SK-N-SH (cell line): ENCODE measurements at regions not wholly inside any gene's neighbourhood (a gene's known extent, or its start where the extent isn't known, plus 50 kb on each side); places are given as distances from the start of the nearest gene placed in this dataset.

Experiments used
- CTCF ChIA-PET: fragments of 300-600, 350-600 bp; formaldehyde crosslinking; extraction: SDS; loops from one replicate; lab custom pipeline; 2021; lab: Yijun Ruan, JAX
- POLR2A ChIA-PET: fragments of 350-600 bp; sonication (Branson Sonifier 250); formaldehyde crosslinking; extraction: SDS; loops from one replicate; lab custom pipeline; 2020; ENCODE audit warnings: antibody characterized with exemption, inconsistent platforms; lab: Yijun Ruan, JAX
- DNase-seq: peaks from one replicate; pipeline ENCODE4 v3.0.0; 2012
- H2AFZ ChIP-seq: fragments of 200-600 bp; sonication (generic); 2 replicates; pipeline ENCODE4 v1.8.1; 2016; ENCODE audit warnings: antibody characterized with exemption, mild to moderate bottlenecking, low read depth
- H3F3A ChIP-seq: fragments of 200-600 bp; sonication (generic); replicated peaks from 2 replicates; pipeline ENCODE3; 2016; ENCODE audit warnings: antibody characterized with exemption, mild to moderate bottlenecking; ENCODE audit not compliant: insufficient read depth
- H3K27ac ChIP-seq, 2 experiments: fragments of 200-500 bp in 1 of 2; fragments of 200-600 bp in 1 of 2; sonication (Bioruptor generic) in 1 of 2; sonication (generic), shearing (Covaris generic) in 1 of 2; 2 replicates each; pipeline versions ENCODE4 v1.5.1 to v1.6.1; 2014 to 2016; ENCODE audit warnings: low read depth in 2 of 2, inconsistent platforms in 1 of 2, low read length in 1 of 2, mild to moderate bottlenecking in 1 of 2, mixed read lengths in 1 of 2
- H3K27me3 ChIP-seq: fragments of 200-600 bp; sonication (generic), shearing (Covaris generic); 2 replicates; pipeline ENCODE4 v1.6.1; 2016; ENCODE audit warnings: mixed run types; ENCODE audit not compliant: insufficient read depth
- H3K36me3 ChIP-seq, 2 experiments: fragments of 200-500 bp in 1 of 2; fragments of 200-600 bp in 1 of 2; sonication (Bioruptor generic) in 1 of 2; sonication (generic) in 1 of 2; replicated peaks in 1 of 2; 2 replicates each; pipeline versions ENCODE3 to v1.5.1; 2014 to 2016; ENCODE audit warnings: low read length in 1 of 2, mild to moderate bottlenecking in 1 of 2; ENCODE audit not compliant: insufficient read depth in 2 of 2, control insufficient read depth in 1 of 2
- H3K4me1 ChIP-seq, 2 experiments: fragments of 200-500 bp in 1 of 2; fragments of 200-600 bp in 1 of 2; sonication (Bioruptor generic) in 1 of 2; sonication (generic), shearing (Covaris generic) in 1 of 2; 2 replicates each; pipeline versions ENCODE4 v1.5.1 to v1.6.1; 2014 to 2016; ENCODE audit warnings: low read depth in 1 of 2, low read length in 1 of 2, mixed run types in 1 of 2; ENCODE audit not compliant: insufficient read depth in 2 of 2, control insufficient read depth in 1 of 2
- H3K4me2 ChIP-seq: fragments of 200-600 bp; sonication (generic), shearing (Covaris generic); 2 replicates; pipeline ENCODE4 v1.6.1; 2017; ENCODE audit warnings: mixed run types
- H3K4me3 ChIP-seq, 2 experiments: fragments of 200-500 bp in 1 of 2; fragments of 200-600 bp in 1 of 2; sonication (Bioruptor generic) in 1 of 2; sonication (generic), shearing (Covaris generic) in 1 of 2; 2 replicates each; pipeline versions ENCODE4 v1.5.1 to v1.8.1; 2014 to 2016; ENCODE audit warnings: low read depth in 2 of 2, inconsistent platforms in 1 of 2, low read length in 1 of 2, mild to moderate bottlenecking in 1 of 2, mixed read lengths in 1 of 2, moderate library complexity in 1 of 2
- H3K79me2 ChIP-seq: fragments of 200-600 bp; sonication (generic); 2 replicates; pipeline ENCODE4 v1.8.1; 2017; ENCODE audit warnings: mild to moderate bottlenecking; ENCODE audit not compliant: insufficient read depth
- H3K9ac ChIP-seq: fragments of 200-600 bp; sonication (generic); 2 replicates; pipeline ENCODE4 v1.6.1; 2017; ENCODE audit warnings: mixed run types
- H3K9me2 ChIP-seq: fragments of 200-600 bp; sonication (generic); 2 replicates; pipeline ENCODE4 v1.6.1; 2017; ENCODE audit warnings: mixed run types
- H3K9me3 ChIP-seq: fragments of 200-600 bp; sonication (generic); 2 replicates; pipeline ENCODE4 v1.6.1; 2017; ENCODE audit warnings: mixed run types, mild to moderate bottlenecking, moderate library complexity
- H4K20me1 ChIP-seq: fragments of 200-600 bp; sonication (generic); 2 replicates; pipeline ENCODE4 v1.6.1; 2017; ENCODE audit warnings: mild to moderate bottlenecking, mixed run types; ENCODE audit not compliant: insufficient read depth
- CHD2 ChIP-seq: fragments of 150-350 bp; IDR thresholded peaks from 2 replicates; pipeline ENCODE4 v1.6.1; 2018; ENCODE audit warnings: low read length; ENCODE audit not compliant: partially characterized antibody
- CTCF ChIP-seq: fragments of 200-600 bp; sonication (generic); IDR thresholded peaks from 2 replicates; pipeline ENCODE4 v1.6.1; 2017; ENCODE audit warnings: antibody characterized with exemption, mild to moderate bottlenecking, moderate library complexity
- ELF1 ChIP-seq: IDR thresholded peaks from 2 replicates; pipeline ENCODE4 v1.4.0; 2012
- EP300 ChIP-seq, 2 experiments: IDR thresholded peaks; 2 replicates each; pipeline versions ENCODE4 v1.4.0 to v1.6.1; 2012; ENCODE audit warnings: borderline replicate concordance in 1 of 2, low read depth in 1 of 2, low read length in 1 of 2
- FOSL2 ChIP-seq: IDR thresholded peaks from 2 replicates; pipeline ENCODE4 v1.4.0; 2012; ENCODE audit warnings: low read depth, mild to moderate bottlenecking, moderate library complexity, borderline replicate concordance
- FOXM1 ChIP-seq: IDR thresholded peaks from 2 replicates; pipeline ENCODE4 v1.4.0; 2012; ENCODE audit warnings: low read depth, mild to moderate bottlenecking
- GATA2 ChIP-seq: sonication (generic); formaldehyde crosslinking; IDR thresholded peaks from 2 replicates; pipeline ENCODE4 v1.5.0; 2020; ENCODE audit warnings: mild to moderate bottlenecking, missing genetic modification reagents
- JUND ChIP-seq: IDR thresholded peaks from 2 replicates; pipeline ENCODE4 v1.4.0; 2012
- MXI1 ChIP-seq: IDR thresholded peaks from 2 replicates; pipeline ENCODE4 v1.6.1; 2012; ENCODE audit warnings: mild to moderate bottlenecking, low read depth, low read length, improper control_type of control experiment
- NFIC ChIP-seq: IDR thresholded peaks from 2 replicates; pipeline ENCODE4 v1.4.0; 2012; ENCODE audit warnings: borderline replicate concordance
- NRF1 ChIP-seq: IDR thresholded peaks from 2 replicates; pipeline ENCODE4 v1.6.1; 2012; ENCODE audit warnings: low read depth, mild to moderate bottlenecking, low read length
- PBX3 ChIP-seq: IDR thresholded peaks from 2 replicates; pipeline ENCODE4; 2012
- POLR2AphosphoS5 ChIP-seq: IDR thresholded peaks from 2 replicates; pipeline ENCODE4 v1.6.1; 2012; ENCODE audit warnings: low read depth, low read length
- RAD21 ChIP-seq: IDR thresholded peaks from 2 replicates; pipeline ENCODE4 v1.6.1; 2012; ENCODE audit warnings: mild to moderate bottlenecking, low read length
- RCOR1 ChIP-seq: fragments of 150-350 bp; IDR thresholded peaks from 2 replicates; pipeline ENCODE4 v1.6.1; 2017; ENCODE audit warnings: antibody characterized with exemption, low read length
- SIN3A ChIP-seq: IDR thresholded peaks from 2 replicates; pipeline ENCODE4 v1.6.1; 2012; ENCODE audit warnings: low read depth, mild to moderate bottlenecking, low read length, moderate library complexity, borderline replicate concordance
- TCF12 ChIP-seq: IDR thresholded peaks from 2 replicates; pipeline ENCODE4 v1.4.0; 2012
- USF2 ChIP-seq: fragments of 150-350 bp; IDR thresholded peaks from 2 replicates; pipeline ENCODE4 v1.6.1; 2017; ENCODE audit warnings: antibody characterized with exemption, low read length, low read depth, borderline replicate concordance
- YY1 ChIP-seq: IDR thresholded peaks from 2 replicates; pipeline ENCODE4 v1.4.0; 2012; ENCODE audit warnings: low read depth, mild to moderate bottlenecking
- WGBS: methylation state at CpG from one replicate; pipeline ENCODE4 v1.1.6; 2017; ENCODE audit warnings: low lambda C conversion rate; 5-methylcytosine and 5-hydroxymethylcytosine counted together

- POLR2A ChIA-PET: no interaction called here
- no peaks in the 10 kb centered on the region for H3K79me2 ChIP-seq
- H2AFZ ChIP-seq: no peak overlapping the region
- no peaks in the 10 kb centered on the region for H3F3A ChIP-seq
- H3K27ac ChIP-seq: no peak overlapping the region
- no peaks in the 10 kb centered on the region; the same call in 1 of the 2 replicates for H3K9me3 ChIP-seq
- no peaks in the 10 kb centered on the region for H4K20me1 ChIP-seq
- TF ChIP-seq SIN3A: no peak
- no peak for TF ChIP-seq JUND
- no peak for TF ChIP-seq FOSL2
- TF ChIP-seq CTCF: no peak
- no peak for TF ChIP-seq FOXM1
- no peak for TF ChIP-seq PBX3
- TF ChIP-seq POLR2AphosphoS5: no peak
- no peak for TF ChIP-seq GATA2 (CRISPR knock-in tag)
- TF ChIP-seq RAD21: no peak
- no peak for TF ChIP-seq EP300 (IDR thresholded peaks at IDR 0.05; ENCODE audit: borderline replicate concordance in 1 of 2, low read depth in 1 of 2, low read length in 1 of 2)
- TF ChIP-seq RCOR1: no peak
- no peak for TF ChIP-seq NFIC
- no peak for TF ChIP-seq YY1
- TF ChIP-seq NRF1: no peak
- no peak for TF ChIP-seq CHD2
- TF ChIP-seq ELF1: no peak
- TF ChIP-seq MXI1: no peak
- TF ChIP-seq TCF12: no peak
- no peak for TF ChIP-seq USF2
- H3K36me3 ChIP-seq: no peaks in the 10 kb centered on the region
- H3K4me2 ChIP-seq: no peak overlapping the region
- H3K9ac ChIP-seq: no peak overlapping the region
- no peak for DNase-seq
- no peaks in the 10 kb centered on the region for H3K27me3 ChIP-seq
- H3K4me3 ChIP-seq: no peak overlapping the region
- H3K4me1 ChIP-seq: no peaks in the 10 kb centered on the region
- CTCF ChIA-PET: interaction anchor here (0.6 kb wide), 1 partner anchor 88 kb away, joined by 3 read pairs; no protein-coding TSS in a partner anchor
- 100% methylated on average over 1 of the region's 1 CpG for WGBS
- no peaks in the 10 kb centered on the region for H3K9me2 ChIP-seq
Observed at GRCh38 chr13:81133066-81133465, 792.1 kb upstream of the SPRY2 start.
